ENCODE measurements at regions not wholly inside any gene's neighbourhood (a gene's known extent, or its start where the extent isn't known, plus 50 kb on each side); places are given as distances from the start of the nearest gene placed in this dataset.
"Not testable (repeated sequence)": the region's sequence is repeated elsewhere in the genome, so short reads cannot be mapped to it uniquely, and the experiment has no call there.

DNA sequence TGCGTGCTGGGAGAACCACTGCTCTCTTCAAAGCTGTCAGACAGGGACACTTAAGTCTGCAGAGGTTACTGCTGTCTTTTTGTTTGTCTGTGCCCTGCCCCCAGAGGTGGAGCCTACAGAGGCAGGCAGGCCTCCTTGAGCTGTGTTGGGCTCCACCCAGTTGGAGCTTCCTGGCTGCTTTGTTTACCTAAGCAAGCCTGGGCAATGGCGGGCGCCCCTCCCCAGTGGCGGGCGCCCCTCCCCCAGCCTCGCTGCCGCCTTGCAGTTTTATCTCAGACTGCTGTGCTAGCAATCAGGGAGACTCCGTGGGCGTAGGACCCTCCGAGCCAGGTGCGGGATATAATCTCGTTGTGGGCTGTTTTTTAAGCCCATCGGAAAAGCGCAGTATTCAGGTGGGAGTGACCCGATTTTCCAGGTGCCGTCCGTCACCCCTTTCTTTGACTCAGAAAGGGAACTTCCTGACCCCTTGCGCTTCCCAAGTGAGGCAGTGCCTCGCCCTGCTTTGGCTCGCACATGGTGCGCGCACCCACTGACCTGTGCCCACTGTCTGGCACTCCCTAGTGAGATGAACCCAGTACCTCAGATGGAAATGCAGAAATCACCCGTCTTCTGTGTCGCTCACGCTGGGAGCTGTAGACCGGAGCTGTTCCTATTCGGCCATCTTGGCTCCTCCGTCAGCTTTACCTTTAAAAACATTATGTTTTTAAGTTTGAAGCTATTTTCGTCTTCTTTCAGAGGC, 954.6 kb upstream of the COX7C start:
- not testable (repeated sequence) for TF ChIP-seq HDGF (IDR thresholded peaks at IDR 0.05); KDM5B (IDR thresholded peaks at IDR 0.05; ENCODE audit: insufficient replicate concordance, low read depth, low read length); ZFP30 (CRISPR knock-in tag; IDR thresholded peaks at IDR 0.05; ENCODE audit: borderline replicate concordance)
